ENCODE measurements at regions not wholly inside any gene's neighbourhood (a gene's known extent, or its start where the extent isn't known, plus 50 kb on each side); places are given as distances from the start of the nearest gene placed in this dataset.

DNA sequence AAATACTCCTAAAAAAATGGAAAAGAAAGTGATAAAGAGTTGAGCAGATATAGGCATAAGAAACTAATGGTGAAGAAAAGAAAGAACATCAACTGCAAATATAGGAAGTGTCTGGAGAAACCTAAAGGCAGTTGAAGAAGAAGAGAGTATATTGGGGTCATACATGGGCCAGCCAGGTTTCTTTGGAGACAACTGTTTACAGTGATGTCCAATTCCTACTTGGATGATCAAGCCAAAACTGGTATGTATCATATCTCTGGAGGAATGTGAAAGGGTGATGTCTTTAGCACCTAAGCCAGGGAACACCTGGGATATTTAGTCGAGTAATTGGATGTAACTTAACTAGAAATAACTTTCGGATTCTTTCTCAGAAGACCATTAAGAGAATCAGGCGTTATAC is 129.3 kb upstream of the FLRT2 start:
- POLR2A ChIA-PET, result no interaction called here
- DNase-seq (ENCODE audit: extremely low spot score), result no peak
- CTCF ChIA-PET, result no interaction called here
- no peak for TF ChIP-seq ARNT (IDR thresholded peaks at IDR 0.05)
- no peak for TF ChIP-seq NFRKB (IDR thresholded peaks at IDR 0.05)
- TF ChIP-seq TARDBP (IDR thresholded peaks at IDR 0.05), result no peak
- no peak for TF ChIP-seq CTBP1 (IDR thresholded peaks at IDR 0.05; ENCODE audit: borderline replicate concordance)
- TF ChIP-seq SUZ12 (IDR thresholded peaks at IDR 0.05), result no peak
- no peak for TF ChIP-seq FOXK2 (IDR thresholded peaks at IDR 0.05)
- TF ChIP-seq FOXM1 (IDR thresholded peaks at IDR 0.05; ENCODE audit: borderline replicate concordance), result no peak
- no peak for TF ChIP-seq ZNF384 (IDR thresholded peaks at IDR 0.05)
- no peak for TF ChIP-seq HDGF (IDR thresholded peaks at IDR 0.05; ENCODE audit: borderline replicate concordance)
- TF ChIP-seq LEF1 (IDR thresholded peaks at IDR 0.05; ENCODE audit: borderline replicate concordance), result no peak
- TF ChIP-seq BHLHE40 (IDR thresholded peaks at IDR 0.05; ENCODE audit: borderline replicate concordance), result no peak
- no peak for TF ChIP-seq SP1 (IDR thresholded peaks at IDR 0.05)
- no peak for TF ChIP-seq L3MBTL2 (conservative IDR thresholded peaks at IDR 0.05)
- TF ChIP-seq FOXA1 (IDR thresholded peaks at IDR 0.05), result no peak
- no peak for TF ChIP-seq ELF4 (IDR thresholded peaks at IDR 0.05)
- TF ChIP-seq, protein P1, sequence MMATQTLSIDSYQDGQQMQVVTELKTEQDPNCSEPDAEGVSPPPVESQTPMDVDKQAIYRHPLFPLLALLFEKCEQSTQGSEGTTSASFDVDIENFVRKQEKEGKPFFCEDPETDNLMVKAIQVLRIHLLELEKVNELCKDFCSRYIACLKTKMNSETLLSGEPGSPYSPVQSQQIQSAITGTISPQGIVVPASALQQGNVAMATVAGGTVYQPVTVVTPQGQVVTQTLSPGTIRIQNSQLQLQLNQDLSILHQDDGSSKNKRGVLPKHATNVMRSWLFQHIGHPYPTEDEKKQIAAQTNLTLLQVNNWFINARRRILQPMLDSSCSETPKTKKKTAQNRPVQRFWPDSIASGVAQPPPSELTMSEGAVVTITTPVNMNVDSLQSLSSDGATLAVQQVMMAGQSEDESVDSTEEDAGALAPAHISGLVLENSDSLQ (IDR thresholded peaks at IDR 0.05), result no peak

GRCh38 chr14:85401384-85401783 is 128.6 kb upstream of the FLRT2 start:
- ChIA-PET POLR2A (no interaction called here), CTCF (no interaction called here)
- no peak for DNase-seq (ENCODE audit: extremely low spot score)
- TF ChIP-seq LEF1 (IDR thresholded peaks at IDR 0.05; ENCODE audit: borderline replicate concordance) (no peak), ZNF384 (IDR thresholded peaks at IDR 0.05) (no peak), HDGF (IDR thresholded peaks at IDR 0.05; ENCODE audit: borderline replicate concordance) (no peak), FOXA1 (IDR thresholded peaks at IDR 0.05) (no peak), ARNT (IDR thresholded peaks at IDR 0.05) (no peak), SUZ12 (IDR thresholded peaks at IDR 0.05) (no peak), FOXK2 (IDR thresholded peaks at IDR 0.05) (no peak), TARDBP (IDR thresholded peaks at IDR 0.05) (no peak)
- TF ChIP-seq, protein P1 (IDR thresholded peaks at IDR 0.05), result no peak

GRCh38 chr14:85402569-85403162 is 127.3 kb upstream of the FLRT2 start:
- no peak for TF ChIP-seq ZNF384 (IDR thresholded peaks at IDR 0.05)
- CTCF ChIA-PET, result no interaction called here
- POLR2A ChIA-PET, result no interaction called here
- no peak for DNase-seq (ENCODE audit: extremely low spot score)

DNA sequence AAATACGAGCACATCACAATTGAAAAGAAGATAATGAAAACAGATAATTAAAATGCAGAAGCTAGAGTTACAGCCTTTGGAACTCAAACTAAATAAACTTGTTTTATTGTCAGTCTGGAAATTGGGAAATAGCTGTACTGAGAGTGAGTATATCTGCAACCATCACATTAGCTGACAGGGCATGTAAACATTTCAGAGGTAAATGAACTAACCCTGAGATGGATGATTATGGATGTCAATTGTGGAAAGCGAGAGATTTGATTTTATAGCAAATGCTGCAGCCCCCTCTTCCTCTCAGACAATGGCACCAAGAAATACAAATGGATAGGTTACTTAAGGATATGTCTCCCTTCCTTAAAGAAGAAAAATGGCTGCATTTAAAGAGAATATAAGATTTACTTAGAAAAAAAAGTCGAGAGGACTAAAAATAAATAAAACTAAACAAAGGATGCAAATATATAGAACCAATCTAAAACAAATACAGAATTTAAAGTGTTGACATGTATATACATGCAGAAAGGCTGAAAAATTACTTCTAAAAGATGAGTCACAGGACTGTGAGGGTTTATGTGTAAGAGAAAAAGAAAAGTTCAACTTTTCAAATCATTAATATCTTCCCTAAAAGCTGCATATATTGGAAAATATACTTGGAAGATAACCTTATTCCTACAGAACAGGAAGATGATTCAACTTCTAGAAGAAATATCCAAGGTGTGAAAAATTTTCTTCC is 120.3 kb upstream of the FLRT2 start:
- TF ChIP-seq SP1 (IDR thresholded peaks at IDR 0.05) (no peak), ELF4 (IDR thresholded peaks at IDR 0.05) (no peak), FOXM1 (IDR thresholded peaks at IDR 0.05; ENCODE audit: borderline replicate concordance) (no peak), L3MBTL2 (conservative IDR thresholded peaks at IDR 0.05) (no peak), BHLHE40 (IDR thresholded peaks at IDR 0.05; ENCODE audit: borderline replicate concordance) (no peak), TARDBP (IDR thresholded peaks at IDR 0.05) (no peak), NFRKB (IDR thresholded peaks at IDR 0.05) (no peak), ZNF384 (IDR thresholded peaks at IDR 0.05) (no peak), ARNT (IDR thresholded peaks at IDR 0.05) (no peak), LEF1 (IDR thresholded peaks at IDR 0.05; ENCODE audit: borderline replicate concordance) (no peak), CTBP1 (IDR thresholded peaks at IDR 0.05; ENCODE audit: borderline replicate concordance) (no peak), SUZ12 (IDR thresholded peaks at IDR 0.05) (no peak), HDGF (IDR thresholded peaks at IDR 0.05; ENCODE audit: borderline replicate concordance) (no peak), FOXK2 (IDR thresholded peaks at IDR 0.05) (no peak), FOXA1 (IDR thresholded peaks at IDR 0.05) (no peak)
- TF ChIP-seq, protein P1 (IDR thresholded peaks at IDR 0.05), result no peak
- DNase-seq (ENCODE audit: extremely low spot score), result no peak
- ChIA-PET POLR2A (no interaction called here), CTCF (no interaction called here)

GRCh38 chr14:85412756-85413155 is 117.2 kb upstream of the FLRT2 start:
- CTCF ChIA-PET, result no interaction called here
- DNase-seq (ENCODE audit: extremely low spot score), result no peak
- TF ChIP-seq TARDBP (IDR thresholded peaks at IDR 0.05) (no peak), FOXA1 (IDR thresholded peaks at IDR 0.05) (no peak), ELF4 (IDR thresholded peaks at IDR 0.05) (no peak), SP1 (IDR thresholded peaks at IDR 0.05) (no peak), FOXM1 (IDR thresholded peaks at IDR 0.05; ENCODE audit: borderline replicate concordance) (no peak), HDGF (IDR thresholded peaks at IDR 0.05; ENCODE audit: borderline replicate concordance) (no peak), ARNT (IDR thresholded peaks at IDR 0.05) (no peak), SUZ12 (IDR thresholded peaks at IDR 0.05) (no peak), LEF1 (IDR thresholded peaks at IDR 0.05; ENCODE audit: borderline replicate concordance) (no peak), L3MBTL2 (conservative IDR thresholded peaks at IDR 0.05) (no peak), BHLHE40 (IDR thresholded peaks at IDR 0.05; ENCODE audit: borderline replicate concordance) (no peak), CTBP1 (IDR thresholded peaks at IDR 0.05; ENCODE audit: borderline replicate concordance) (no peak), NFRKB (IDR thresholded peaks at IDR 0.05) (no peak), ZNF384 (IDR thresholded peaks at IDR 0.05) (no peak), FOXK2 (IDR thresholded peaks at IDR 0.05) (no peak)
- TF ChIP-seq, protein P1 (IDR thresholded peaks at IDR 0.05), result no peak
- POLR2A ChIA-PET, result no interaction called here
